ENCODE measurements at regions not wholly inside any gene's neighbourhood (a gene's known extent, or its start where the extent isn't known, plus 50 kb on each side); places are given as distances from the start of the nearest gene placed in this dataset.

DNA sequence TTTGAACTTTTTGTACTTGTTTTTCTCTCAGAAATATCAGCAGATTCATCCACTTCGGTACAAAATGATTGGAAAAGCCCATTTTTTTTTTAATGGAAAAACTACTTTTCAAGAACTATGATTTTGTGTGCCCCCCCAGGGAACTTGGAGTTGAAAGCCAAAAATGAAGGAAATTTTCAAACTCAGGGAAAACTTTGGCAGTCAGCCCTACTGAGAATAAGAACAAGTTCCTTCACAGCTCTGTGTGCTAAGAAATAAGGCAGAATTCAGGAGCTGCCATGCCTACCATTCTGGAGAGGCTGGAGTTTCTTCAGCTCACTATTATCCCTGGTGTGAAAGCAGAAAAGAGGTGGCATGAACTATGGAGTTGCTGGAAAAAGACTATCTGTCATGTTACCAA, 226.0 kb upstream of the SLC35G4 start:
- no peak overlapping the region for H3K27ac ChIP-seq (ENCODE audit: low read depth, low read length)
- H4K20me1 ChIP-seq (ENCODE audit: insufficient read depth): no peaks in the 10 kb centered on the region
- BruUV-seq (replicated peaks): no TSS peak
- H3K4me2 ChIP-seq (ENCODE audit: low read length): no peak overlapping the region
- no peaks in the 10 kb centered on the region for H3K79me2 ChIP-seq (ENCODE audit: insufficient read depth, low read length)
- 0 out of 2 replicates have a peak, but pooled peaks cover 5% of the 10 kb centered on the region for H3K27me3 ChIP-seq (ENCODE audit: insufficient read depth, low read length)
- no peak overlapping the region for H3K9ac ChIP-seq (ENCODE audit: low read length)
- TF ChIP-seq RAD21 (IDR thresholded peaks at IDR 0.05; ENCODE audit: low read depth) (no peak), SP1 (IDR thresholded peaks at IDR 0.05; ENCODE audit: low read depth) (no peak), CTCF (IDR thresholded peaks at IDR 0.05 in 2 of 3, conservative IDR thresholded peaks at IDR 0.05 in 1 of 3; ENCODE audit: borderline replicate concordance in 1 of 3, insufficient read depth in 1 of 3, low read depth in 2 of 3, low read length in 2 of 3) (no peak), SIN3A (IDR thresholded peaks at IDR 0.05; ENCODE audit: low read depth) (no peak), SRF (IDR thresholded peaks at IDR 0.05; ENCODE audit: low read depth) (no peak), CBX3 (IDR thresholded peaks at IDR 0.05; ENCODE audit: low read depth) (no peak), ELF1 (IDR thresholded peaks at IDR 0.05; ENCODE audit: borderline replicate concordance, low read depth) (no peak), ZNF274 (IDR thresholded peaks at IDR 0.05; ENCODE audit: low read depth, low read length) (no peak)
- TF ChIP-seq, protein P1, sequence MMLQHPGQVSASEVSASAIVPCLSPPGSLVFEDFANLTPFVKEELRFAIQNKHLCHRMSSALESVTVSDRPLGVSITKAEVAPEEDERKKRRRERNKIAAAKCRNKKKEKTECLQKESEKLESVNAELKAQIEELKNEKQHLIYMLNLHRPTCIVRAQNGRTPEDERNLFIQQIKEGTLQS (IDR thresholded peaks at IDR 0.05): no peak
- no peaks in the 10 kb centered on the region for H3K4me1 ChIP-seq (ENCODE audit: control insufficient read depth in 1 of 2, insufficient read depth in 2 of 2, low read length in 2 of 2)
- H3K9me2 ChIP-seq (ENCODE audit: insufficient read depth): no peaks in the 10 kb centered on the region
- no peak for ATAC-seq
- intact Hi-C loops (cut with micrococcal nuclease): loop anchor here (10.0 kb wide), 3 partner anchors 131 to 599 kb away; no protein-coding TSS in a partner anchor
- DNase-seq (ENCODE audit: low read depth, low spot score): no peak
- H2AFZ ChIP-seq (ENCODE audit: low read depth, low read length, poor library complexity, severe bottlenecking): no peak overlapping the region
- no peak overlapping the region for H3K4me3 ChIP-seq (replicated peaks in 1 of 2; ENCODE audit: low read depth in 1 of 2, low read length in 2 of 2)
- POLR2A ChIA-PET: no interaction called here
- H3K9me3 ChIP-seq (ENCODE audit: control insufficient read depth in 1 of 2, insufficient read depth in 1 of 2, low read depth in 1 of 2, low read length in 2 of 2): no peaks in the 10 kb centered on the region
- no peaks in the 10 kb centered on the region for H3K36me3 ChIP-seq (ENCODE audit: control insufficient read depth in 1 of 2, insufficient read depth in 2 of 2, low read length in 2 of 2)
- RAD21 ChIA-PET (ENCODE audit: low non-redundant PET in 1 of 2, low total read pairs in 2 of 2, uncharacterized antibody in 2 of 2, unreplicated experiment in 2 of 2): no interaction called here
- CTCF ChIA-PET: no interaction called here

GRCh38 chr18:11380968-11381367, 228.4 kb upstream of the SLC35G4 start:
- TF ChIP-seq SIN3A (IDR thresholded peaks at IDR 0.05; ENCODE audit: low read depth): no peak
- TF ChIP-seq CTCF (IDR thresholded peaks at IDR 0.05 in 2 of 3, conservative IDR thresholded peaks at IDR 0.05 in 1 of 3; ENCODE audit: borderline replicate concordance in 1 of 3, insufficient read depth in 1 of 3, low read depth in 2 of 3, low read length in 2 of 3): no peak
- TF ChIP-seq SRF (IDR thresholded peaks at IDR 0.05; ENCODE audit: low read depth): no peak
- TF ChIP-seq, protein P1 (IDR thresholded peaks at IDR 0.05): no peak
- ATAC-seq (no peak), DNase-seq (ENCODE audit: low read depth, low spot score) (no peak)
- H3K36me3 ChIP-seq (ENCODE audit: control insufficient read depth in 1 of 2, insufficient read depth in 2 of 2, low read length in 2 of 2): no peaks in the 10 kb centered on the region
- no peak overlapping the region for H3K9ac ChIP-seq (ENCODE audit: low read length)
- peaks cover 14% of the 10 kb centered on the region; the same call in 1 of the 2 replicates for H3K27me3 ChIP-seq (ENCODE audit: insufficient read depth, low read length)
- H3K4me2 ChIP-seq (ENCODE audit: low read length): no peak overlapping the region
- BruUV-seq (replicated peaks): no TSS peak
- no peak overlapping the region for H3K27ac ChIP-seq (ENCODE audit: low read depth, low read length)
- intact Hi-C loops (cut with micrococcal nuclease): loop anchor here (10.0 kb wide), 3 partner anchors 134 to 596 kb away; no protein-coding TSS in a partner anchor
- no peak overlapping the region for H3K4me3 ChIP-seq (replicated peaks in 1 of 2; ENCODE audit: low read depth in 1 of 2, low read length in 2 of 2)
- H3K9me2 ChIP-seq (ENCODE audit: insufficient read depth): no peaks in the 10 kb centered on the region
- RAD21 ChIA-PET (ENCODE audit: low non-redundant PET in 1 of 2, low total read pairs in 2 of 2, uncharacterized antibody in 2 of 2, unreplicated experiment in 2 of 2): no interaction called here
- POLR2A ChIA-PET: no interaction called here
- H3K79me2 ChIP-seq (ENCODE audit: insufficient read depth, low read length): no peaks in the 10 kb centered on the region
- CTCF ChIA-PET: interaction anchor here (2.6 kb wide), 1 partner anchor 18 kb away, joined by 7 read pairs; no protein-coding TSS in a partner anchor
- no peaks in the 10 kb centered on the region for H4K20me1 ChIP-seq (ENCODE audit: insufficient read depth)
- H2AFZ ChIP-seq (ENCODE audit: low read depth, low read length, poor library complexity, severe bottlenecking): no peak overlapping the region
- no peaks in the 10 kb centered on the region for H3K4me1 ChIP-seq (ENCODE audit: control insufficient read depth in 1 of 2, insufficient read depth in 2 of 2, low read length in 2 of 2)
- H3K9me3 ChIP-seq (ENCODE audit: control insufficient read depth in 1 of 2, insufficient read depth in 1 of 2, low read depth in 1 of 2, low read length in 2 of 2): no peaks in the 10 kb centered on the region

Data from HCT116 (cell line).